ENCODE measurements at regions not wholly inside any gene's neighbourhood (a gene's known extent, or its start where the extent isn't known, plus 50 kb on each side); places are given as distances from the start of the nearest gene placed in this dataset. TPM values are rescaled to one million over a fixed set of nuclear protein-coding genes. Genes with fewer than 3 reads are reported as not detected.

DNA sequence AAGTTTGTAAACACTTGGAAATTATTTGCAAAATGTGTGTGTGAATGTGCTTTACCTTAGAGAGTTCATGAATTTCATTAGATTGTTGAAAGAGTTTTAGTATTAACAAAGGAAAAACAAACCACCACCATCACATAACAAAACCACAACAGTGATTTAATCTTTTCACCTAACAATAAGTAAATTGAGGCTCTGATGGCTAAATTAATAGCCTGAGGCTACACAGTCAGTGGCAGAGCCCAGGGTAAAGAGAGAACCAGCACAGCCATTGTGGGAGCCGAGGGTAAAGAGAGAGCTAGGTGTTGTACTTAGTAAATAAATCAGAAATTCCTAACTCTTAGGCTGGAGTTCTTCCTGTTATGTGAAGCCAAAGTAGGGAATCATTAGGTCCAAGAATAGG lies 51.2 kb upstream of the CAPRIN2 start:
- H3K4me1 ChIP-seq (ENCODE audit: control insufficient read depth in 3 of 3, insufficient read depth in 3 of 3, low read length in 3 of 3) = peaks cover 2 to 4% (median 3%) of the 10 kb centered on the region in 3 donors
- H3K27ac ChIP-seq (ENCODE audit: low read depth, low read length) = no peak overlapping the region
- no peak overlapping the region for H3K9ac ChIP-seq (ENCODE audit: low read depth in 1 of 3, low read length in 3 of 3)
- H3K36me3 ChIP-seq (ENCODE audit: control insufficient read depth in 3 of 3, insufficient read depth in 3 of 3, low read length in 3 of 3) = no peaks in the 10 kb centered on the region
- H3K9me3 ChIP-seq (ENCODE audit: control insufficient read depth in 3 of 3, low read length in 3 of 3) = no peaks in the 10 kb centered on the region
- H3K4me3 ChIP-seq (ENCODE audit: low read length in 3 of 3) = no peak overlapping the region
- H3K27me3 ChIP-seq (ENCODE audit: control insufficient read depth in 3 of 3, insufficient read depth in 3 of 3, low read length in 3 of 3) = no peaks in the 10 kb centered on the region

Small RNA genes lying in the stretch of these regions (small RNA-seq; reads per million reads assigned to genes)
- gene PPIAP44 = not detected
